Vagina (tissue), 2 donors: ENCODE measurements at regions not wholly inside any gene's neighbourhood (a gene's known extent, or its start where the extent isn't known, plus 50 kb on each side); places are given as distances from the start of the nearest gene placed in this dataset.
A peak's percentile ranks its signal among the peaks of the same experiment; 100 is the strongest.

Source experiments
- POLR2AphosphoS5 ChIP-seq, 2 donors: sonication (generic); formaldehyde crosslinking; IDR thresholded peaks; one replicate each; pipeline ENCODE4 v1.9.0; 2017; ENCODE audit warnings: antibody characterized with exemption in 2 of 2, mild to moderate bottlenecking in 2 of 2, low read depth in 1 of 2; ENCODE audit not compliant: insufficient read depth in 1 of 2
- TF ChIP-seq, protein P1 (sequence below), 3 experiments: fragments of 450-650 bp in 2 of 3; fragments of 200-600 bp in 1 of 3; sonication (generic) in 1 of 3; IDR thresholded peaks; one replicate each; pipeline ENCODE4 v1.5.1; 2017 to 2019; ENCODE audit warnings: antibody characterized with exemption in 3 of 3, mild to moderate bottlenecking in 2 of 3, moderate library complexity in 2 of 3

DNA sequence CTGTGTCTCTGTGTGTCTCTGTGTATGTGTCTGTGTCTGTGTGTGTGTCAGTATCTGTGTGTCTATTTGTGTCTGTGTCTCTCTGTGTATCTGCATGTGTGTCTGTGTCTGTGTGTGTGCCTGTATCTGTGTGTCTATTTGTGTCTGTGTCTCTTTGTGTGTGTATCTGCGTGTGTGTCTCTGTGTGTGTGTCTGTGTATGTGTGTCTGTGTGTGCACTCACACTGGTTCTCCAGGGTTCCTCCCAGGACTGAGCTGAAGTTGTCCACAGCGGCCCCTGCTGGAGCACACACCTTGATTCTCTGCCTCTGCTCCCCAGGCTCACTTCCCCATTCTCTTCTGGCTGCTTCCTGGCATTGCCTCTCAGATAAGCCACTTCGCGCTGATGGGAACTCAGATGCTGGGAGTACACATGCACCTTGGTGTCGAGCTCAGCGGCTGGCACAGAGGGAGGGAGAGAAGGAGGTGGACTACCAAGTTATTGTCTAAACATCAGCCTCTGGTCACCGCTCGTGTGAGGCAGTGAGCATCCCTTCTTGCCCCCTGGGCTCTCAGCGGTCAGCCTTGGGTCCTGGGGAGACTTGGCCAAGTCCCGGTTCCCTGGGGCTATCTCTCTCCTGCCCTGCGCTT, 104.9 kb upstream of the NXT1 start:
- TF ChIP-seq, protein P1, sequence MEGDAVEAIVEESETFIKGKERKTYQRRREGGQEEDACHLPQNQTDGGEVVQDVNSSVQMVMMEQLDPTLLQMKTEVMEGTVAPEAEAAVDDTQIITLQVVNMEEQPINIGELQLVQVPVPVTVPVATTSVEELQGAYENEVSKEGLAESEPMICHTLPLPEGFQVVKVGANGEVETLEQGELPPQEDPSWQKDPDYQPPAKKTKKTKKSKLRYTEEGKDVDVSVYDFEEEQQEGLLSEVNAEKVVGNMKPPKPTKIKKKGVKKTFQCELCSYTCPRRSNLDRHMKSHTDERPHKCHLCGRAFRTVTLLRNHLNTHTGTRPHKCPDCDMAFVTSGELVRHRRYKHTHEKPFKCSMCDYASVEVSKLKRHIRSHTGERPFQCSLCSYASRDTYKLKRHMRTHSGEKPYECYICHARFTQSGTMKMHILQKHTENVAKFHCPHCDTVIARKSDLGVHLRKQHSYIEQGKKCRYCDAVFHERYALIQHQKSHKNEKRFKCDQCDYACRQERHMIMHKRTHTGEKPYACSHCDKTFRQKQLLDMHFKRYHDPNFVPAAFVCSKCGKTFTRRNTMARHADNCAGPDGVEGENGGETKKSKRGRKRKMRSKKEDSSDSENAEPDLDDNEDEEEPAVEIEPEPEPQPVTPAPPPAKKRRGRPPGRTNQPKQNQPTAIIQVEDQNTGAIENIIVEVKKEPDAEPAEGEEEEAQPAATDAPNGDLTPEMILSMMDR (IDR thresholded peaks at IDR 0.05): peak in 1 of 3 experiments; percentile 19
- TF ChIP-seq POLR2AphosphoS5 (IDR thresholded peaks at IDR 0.05; ENCODE audit: insufficient read depth in 1 of 2, low read depth in 1 of 2): no peak
